ENCODE measurements at regions not wholly inside any gene's neighbourhood (a gene's known extent, or its start where the extent isn't known, plus 50 kb on each side); places are given as distances from the start of the nearest gene placed in this dataset.

DNA sequence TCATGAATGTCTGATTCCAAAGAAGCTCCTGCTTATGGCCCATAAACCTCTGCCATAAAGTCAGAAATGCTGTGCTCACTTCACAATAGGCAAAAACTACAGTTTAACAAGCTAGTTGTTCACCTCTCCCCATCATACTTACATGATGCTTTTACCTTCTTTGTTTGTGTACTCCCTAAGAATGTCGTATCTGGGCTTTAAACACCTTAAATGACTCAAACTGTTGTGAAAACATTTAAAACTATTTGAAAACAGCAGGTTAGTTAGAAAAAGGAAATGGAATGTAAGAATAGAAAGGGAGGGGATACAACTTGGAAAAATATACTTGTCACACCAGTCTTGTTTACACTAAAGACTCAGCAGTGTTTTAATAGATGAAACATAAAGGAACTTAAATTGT lies 128.2 kb upstream of the AGR3 start:
- TF ChIP-seq CTCF (IDR thresholded peaks at IDR 0.05) = no peak
- no peak for TF ChIP-seq POLR2A (IDR thresholded peaks at IDR 0.05)
